Natural killer cell (primary cell): ENCODE measurements at regions not wholly inside any gene's neighbourhood (a gene's known extent, or its start where the extent isn't known, plus 50 kb on each side); places are given as distances from the start of the nearest gene placed in this dataset.

Experiments
- ATAC-seq, 3 donors: fragments of 150-1000 bp in 2 of 3; fragments of 200-7000 bp in 1 of 3; cut with Tn5 transposase; 1 replicate in 1 of 3; 2 replicates in 2 of 3; pipeline ENCODE4 v1.10.0; 2021; ENCODE audit warnings: mild to moderate bottlenecking in 2 of 3, moderate library complexity in 2 of 3
- DNase-seq, 2 donors: peaks; one replicate each; pipeline versions ENCODE4 v3.0.0 to v3.0.0-alpha.2; 2013 to 2021; ENCODE audit warnings: mixed read lengths in 1 of 2
- H3K27ac ChIP-seq: one replicate; pipeline ENCODE4 v1.5.1; 2013; ENCODE audit warnings: mild to moderate bottlenecking, low read length
- H3K27me3 ChIP-seq: one replicate; pipeline ENCODE4 v1.6.1; 2013; ENCODE audit warnings: low read length; ENCODE audit not compliant: control insufficient read depth, insufficient read depth
- H3K36me3 ChIP-seq: one replicate; pipeline ENCODE4 v1.6.1; 2013; ENCODE audit warnings: low read length; ENCODE audit not compliant: control insufficient read depth, insufficient read depth
- H3K4me1 ChIP-seq: one replicate; pipeline ENCODE4 v1.6.1; 2013; ENCODE audit warnings: low read length; ENCODE audit not compliant: control insufficient read depth, insufficient read depth
- H3K4me3 ChIP-seq: one replicate; pipeline ENCODE4 v1.5.1; 2013; ENCODE audit warnings: low read length
- H3K9me3 ChIP-seq: one replicate; pipeline ENCODE4 v1.6.1; 2013; ENCODE audit warnings: low read length; ENCODE audit not compliant: control insufficient read depth, insufficient read depth
- H3K27ac Mint-ChIP-seq, 2 donors: one replicate each; pipeline ENCODE4 v1.8.0; 2022; ENCODE audit warnings: mild to moderate bottlenecking in 2 of 2, mixed read lengths in 2 of 2, moderate library complexity in 1 of 2
- H3K27me3 Mint-ChIP-seq, 2 donors: one replicate each; pipeline ENCODE4 v1.8.0; 2022; ENCODE audit warnings: low read depth in 2 of 2, mixed read lengths in 2 of 2
- H3K36me3 Mint-ChIP-seq: one replicate; pipeline ENCODE4 v1.8.0; 2022; ENCODE audit warnings: mixed read lengths
- H3K4me1 Mint-ChIP-seq, 2 donors: one replicate each; pipeline ENCODE4 v1.8.0; 2022; ENCODE audit warnings: mixed read lengths in 2 of 2
- H3K4me3 Mint-ChIP-seq: one replicate; pipeline ENCODE4 v1.8.0; 2022; ENCODE audit warnings: mild to moderate bottlenecking, moderate library complexity, mixed read lengths
- H3K9me3 Mint-ChIP-seq, 2 donors: one replicate each; pipeline ENCODE4 v1.8.0; 2022; ENCODE audit warnings: mixed read lengths in 2 of 2
- WGBS: methylation state at CpG from one replicate; pipeline ENCODE4 v1.1.7; 2013; ENCODE audit warnings: missing lambda C conversion rate; ENCODE audit not compliant: insufficient coverage; 5-methylcytosine and 5-hydroxymethylcytosine counted together
- intact Hi-C: fragments of 100-400 bp; cut with micrococcal nuclease; formaldehyde crosslinking; loops from one replicate; pipeline ENCODE4 v1.14.2; 2022
- TF ChIP-seq, protein P1 (sequence below): fragments of 200-600 bp; IDR thresholded peaks from one replicate; pipeline ENCODE4 v1.8.0; 2022; ENCODE audit warnings: antibody characterized with exemption

DNA sequence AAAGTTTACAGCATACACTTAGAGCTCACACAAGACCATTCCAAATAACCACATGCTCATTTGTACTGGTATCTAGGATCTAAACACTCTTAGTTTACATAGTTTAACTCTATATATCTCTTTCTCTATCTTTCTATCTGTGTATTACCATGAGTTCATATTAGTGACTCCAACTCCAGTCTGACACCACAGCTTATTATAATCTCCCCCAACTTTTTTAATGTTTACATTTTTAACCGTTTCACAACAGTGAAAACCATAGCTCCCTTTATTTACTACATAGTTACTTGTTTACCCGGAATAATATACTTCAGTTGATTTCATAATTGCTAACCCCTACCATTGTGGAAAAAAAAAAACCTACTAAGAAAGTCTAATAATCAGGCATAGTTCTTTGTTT lies 362.4 kb upstream of the RGS17 start:
- Histone ChIP-seq H3K4me1 (no peaks in the 10 kb centered on the region), H3K9me3 (no peaks in the 10 kb centered on the region), H3K4me3 (no peak overlapping the region), H3K27me3 (no peaks in the 10 kb centered on the region), H3K36me3 (no peaks in the 10 kb centered on the region), H3K27ac (no peak overlapping the region)
- H3K4me3 Mint-ChIP-seq, result no peak overlapping the region
- no peaks in the 10 kb centered on the region for H3K27me3 Mint-ChIP-seq
- 88% methylated on average over 2 of the region's 2 CpGs for WGBS
- H3K27ac Mint-ChIP-seq, result no peak overlapping the region
- TF ChIP-seq, protein P1, sequence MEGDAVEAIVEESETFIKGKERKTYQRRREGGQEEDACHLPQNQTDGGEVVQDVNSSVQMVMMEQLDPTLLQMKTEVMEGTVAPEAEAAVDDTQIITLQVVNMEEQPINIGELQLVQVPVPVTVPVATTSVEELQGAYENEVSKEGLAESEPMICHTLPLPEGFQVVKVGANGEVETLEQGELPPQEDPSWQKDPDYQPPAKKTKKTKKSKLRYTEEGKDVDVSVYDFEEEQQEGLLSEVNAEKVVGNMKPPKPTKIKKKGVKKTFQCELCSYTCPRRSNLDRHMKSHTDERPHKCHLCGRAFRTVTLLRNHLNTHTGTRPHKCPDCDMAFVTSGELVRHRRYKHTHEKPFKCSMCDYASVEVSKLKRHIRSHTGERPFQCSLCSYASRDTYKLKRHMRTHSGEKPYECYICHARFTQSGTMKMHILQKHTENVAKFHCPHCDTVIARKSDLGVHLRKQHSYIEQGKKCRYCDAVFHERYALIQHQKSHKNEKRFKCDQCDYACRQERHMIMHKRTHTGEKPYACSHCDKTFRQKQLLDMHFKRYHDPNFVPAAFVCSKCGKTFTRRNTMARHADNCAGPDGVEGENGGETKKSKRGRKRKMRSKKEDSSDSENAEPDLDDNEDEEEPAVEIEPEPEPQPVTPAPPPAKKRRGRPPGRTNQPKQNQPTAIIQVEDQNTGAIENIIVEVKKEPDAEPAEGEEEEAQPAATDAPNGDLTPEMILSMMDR, result no peak
- H3K4me1 Mint-ChIP-seq, result no peaks in the 10 kb centered on the region
- intact Hi-C loops, result no loop called here
- ATAC-seq (no peak), DNase-seq (no peak)
- peaks cover 0 to 8% of the 10 kb centered on the region in 2 donors for H3K9me3 Mint-ChIP-seq
- no peaks in the 10 kb centered on the region for H3K36me3 Mint-ChIP-seq

DNA sequence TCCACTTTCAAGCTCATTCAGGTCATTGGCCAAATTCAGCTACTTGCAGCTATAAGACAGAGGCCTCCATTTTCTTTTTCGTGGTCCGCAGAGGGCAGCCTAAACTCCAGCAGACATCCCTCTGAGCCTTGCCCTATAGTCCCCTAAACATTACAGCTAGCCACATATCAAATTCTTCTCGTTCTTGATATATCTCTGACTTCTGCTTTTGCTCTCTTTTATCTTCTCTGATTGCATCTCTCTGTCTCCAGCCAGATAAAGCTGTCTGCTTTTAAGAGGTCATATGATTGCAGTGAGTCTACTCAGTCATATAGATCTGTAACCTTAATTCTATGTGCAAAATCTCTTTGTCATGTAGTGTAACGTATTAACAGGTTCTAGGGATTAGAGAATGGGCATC lies 358.4 kb upstream of the RGS17 start:
- no peak overlapping the region for H3K27ac ChIP-seq
- no peaks in the 10 kb centered on the region for H3K27me3 ChIP-seq
- WGBS, result 79% methylated on average over 3 of the region's 4 CpGs
- H3K4me3 ChIP-seq, result no peak overlapping the region
- H3K9me3 ChIP-seq, result no peaks in the 10 kb centered on the region
- ATAC-seq (no peak), DNase-seq (no peak)
- Mint-ChIP-seq H3K4me1 (no peaks in the 10 kb centered on the region), H3K9me3 (peaks cover 2 to 7% of the 10 kb centered on the region in 2 donors), H3K27ac (no peak overlapping the region), H3K27me3 (no peaks in the 10 kb centered on the region), H3K36me3 (no peaks in the 10 kb centered on the region), H3K4me3 (no peak overlapping the region)
- no peaks in the 10 kb centered on the region for H3K4me1 ChIP-seq
- intact Hi-C loops, result no loop called here
- H3K36me3 ChIP-seq, result no peaks in the 10 kb centered on the region
- TF ChIP-seq, protein P1, result no peak

DNA sequence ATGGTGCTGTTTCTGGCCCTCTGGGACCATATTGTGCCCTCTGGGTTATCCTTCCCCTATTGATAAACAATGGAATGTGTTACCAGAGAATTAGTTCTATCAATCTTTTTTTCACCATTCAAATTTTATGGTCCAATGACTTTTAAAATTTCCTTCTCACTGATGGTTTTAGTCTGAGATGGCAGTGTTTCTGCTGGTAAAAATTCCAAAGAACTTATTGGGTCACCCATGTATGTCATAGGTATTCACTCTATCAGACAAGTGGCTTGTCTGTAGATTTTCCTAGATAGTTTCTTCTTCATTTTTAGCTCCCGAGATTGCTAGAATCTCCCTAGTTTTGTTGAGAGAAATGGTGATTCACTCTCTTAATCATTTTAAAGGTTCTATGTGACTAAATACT lies 357.2 kb upstream of the RGS17 start:
- intact Hi-C loops, result no loop called here
- H3K9me3 ChIP-seq, result no peaks in the 10 kb centered on the region
- no peaks in the 10 kb centered on the region for H3K4me1 Mint-ChIP-seq
- no peaks in the 10 kb centered on the region for H3K36me3 Mint-ChIP-seq
- H3K9me3 Mint-ChIP-seq, result peaks cover 2 to 4% of the 10 kb centered on the region in 2 donors
- no peak overlapping the region for H3K4me3 Mint-ChIP-seq
- H3K4me1 ChIP-seq, result no peaks in the 10 kb centered on the region
- TF ChIP-seq, protein P1, result no peak
- H3K27ac ChIP-seq, result no peak overlapping the region
- no peaks in the 10 kb centered on the region for H3K27me3 Mint-ChIP-seq
- no peak for ATAC-seq
- no peak overlapping the region for H3K4me3 ChIP-seq
- no peak overlapping the region for H3K27ac Mint-ChIP-seq
- no peak for DNase-seq
- no CpG with 5 or more reads among the region's 1 CpG for WGBS
- no peaks in the 10 kb centered on the region for H3K36me3 ChIP-seq
- H3K27me3 ChIP-seq, result no peaks in the 10 kb centered on the region

GRCh38 chr6:153485072-153485471 lies 354.0 kb upstream of the RGS17 start:
- H3K27ac ChIP-seq, result no peak overlapping the region
- H3K4me1 Mint-ChIP-seq, result no peaks in the 10 kb centered on the region
- TF ChIP-seq, protein P1, result no peak
- H3K4me1 ChIP-seq, result no peaks in the 10 kb centered on the region
- no peak overlapping the region for H3K27ac Mint-ChIP-seq
- H3K9me3 ChIP-seq, result no peaks in the 10 kb centered on the region
- no peaks in the 10 kb centered on the region for H3K27me3 Mint-ChIP-seq
- no peaks in the 10 kb centered on the region for H3K36me3 Mint-ChIP-seq
- WGBS, result 60% methylated on average over 1 of the region's 1 CpG
- no peaks in the 10 kb centered on the region for H3K27me3 ChIP-seq
- ATAC-seq, result no peak
- H3K36me3 ChIP-seq, result no peaks in the 10 kb centered on the region
- H3K4me3 ChIP-seq, result no peak overlapping the region
- intact Hi-C loops, result no loop called here
- peaks cover 2 to 4% of the 10 kb centered on the region in 2 donors for H3K9me3 Mint-ChIP-seq
- no peak overlapping the region for H3K4me3 Mint-ChIP-seq
- no peak for DNase-seq
